ENCODE measurements at regions not wholly inside any gene's neighbourhood (a gene's known extent, or its start where the extent isn't known, plus 50 kb on each side); places are given as distances from the start of the nearest gene placed in this dataset.

DNA sequence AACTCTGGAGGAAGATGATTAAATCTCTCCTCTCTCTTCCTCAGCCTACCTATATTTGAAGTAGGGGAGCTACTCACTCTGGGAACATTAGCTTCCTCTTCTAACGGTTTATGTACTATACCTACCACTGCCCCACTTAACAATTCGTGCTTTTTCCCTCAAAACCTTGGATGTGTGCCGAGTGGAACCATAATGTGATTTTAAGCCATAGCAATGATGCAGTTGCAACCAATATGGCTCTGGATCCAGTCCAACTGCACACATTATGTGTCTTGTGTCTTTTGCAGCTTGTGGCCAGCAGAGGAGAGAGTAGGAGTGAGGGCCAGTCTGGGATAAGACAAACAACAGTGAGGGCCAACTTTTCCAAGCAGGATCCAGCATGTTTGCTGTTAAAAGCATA, 170.7 kb downstream of the GATA3 start:
- no peaks in the 10 kb centered on the region for H3K9me2 ChIP-seq (replicated peaks; ENCODE audit: insufficient read depth)
- DNase-seq (ENCODE audit: low spot score): no peak
- peaks cover 3% of the 10 kb centered on the region for H3K27me3 ChIP-seq
- TF ChIP-seq EZH2 (IDR thresholded peaks at IDR 0.05; ENCODE audit: borderline replicate concordance) (no peak), EZH2phosphoT487 (IDR thresholded peaks at IDR 0.05; ENCODE audit: low read depth, severe bottlenecking, unreplicated experiment) (no peak)
- TF ChIP-seq, protein P1, sequence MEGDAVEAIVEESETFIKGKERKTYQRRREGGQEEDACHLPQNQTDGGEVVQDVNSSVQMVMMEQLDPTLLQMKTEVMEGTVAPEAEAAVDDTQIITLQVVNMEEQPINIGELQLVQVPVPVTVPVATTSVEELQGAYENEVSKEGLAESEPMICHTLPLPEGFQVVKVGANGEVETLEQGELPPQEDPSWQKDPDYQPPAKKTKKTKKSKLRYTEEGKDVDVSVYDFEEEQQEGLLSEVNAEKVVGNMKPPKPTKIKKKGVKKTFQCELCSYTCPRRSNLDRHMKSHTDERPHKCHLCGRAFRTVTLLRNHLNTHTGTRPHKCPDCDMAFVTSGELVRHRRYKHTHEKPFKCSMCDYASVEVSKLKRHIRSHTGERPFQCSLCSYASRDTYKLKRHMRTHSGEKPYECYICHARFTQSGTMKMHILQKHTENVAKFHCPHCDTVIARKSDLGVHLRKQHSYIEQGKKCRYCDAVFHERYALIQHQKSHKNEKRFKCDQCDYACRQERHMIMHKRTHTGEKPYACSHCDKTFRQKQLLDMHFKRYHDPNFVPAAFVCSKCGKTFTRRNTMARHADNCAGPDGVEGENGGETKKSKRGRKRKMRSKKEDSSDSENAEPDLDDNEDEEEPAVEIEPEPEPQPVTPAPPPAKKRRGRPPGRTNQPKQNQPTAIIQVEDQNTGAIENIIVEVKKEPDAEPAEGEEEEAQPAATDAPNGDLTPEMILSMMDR (IDR thresholded peaks at IDR 0.05; ENCODE audit: poor library complexity): no peak
- H3K27ac ChIP-seq: no peak overlapping the region
- no peak overlapping the region for H2AFZ ChIP-seq
- no peaks in the 10 kb centered on the region for H3K4me1 ChIP-seq (ENCODE audit: insufficient read depth)
- no peaks in the 10 kb centered on the region for H3K9me3 ChIP-seq (ENCODE audit: low read depth)
- no peaks in the 10 kb centered on the region for H3K36me3 ChIP-seq (replicated peaks; ENCODE audit: insufficient read depth, low read depth)
- H3K79me2 ChIP-seq: no peaks in the 10 kb centered on the region
- 72% methylated on average over 3 of the region's 3 CpGs for WGBS (ENCODE audit: low lambda C conversion rate, missing lambda C conversion rate)
- H4K20me1 ChIP-seq (ENCODE audit: insufficient read depth, poor library complexity, severe bottlenecking): no peaks in the 10 kb centered on the region
- H3K4me3 ChIP-seq: no peak overlapping the region
- H3K4me2 ChIP-seq: no peak overlapping the region

- WGBS (ENCODE audit: low lambda C conversion rate, missing lambda C conversion rate): 96% methylated on average over 6 of the region's 6 CpGs
- Histone ChIP-seq H3K4me3 (no peak overlapping the region), H3K4me1 (ENCODE audit: insufficient read depth) (no peaks in the 10 kb centered on the region), H3K27ac (no peak overlapping the region), H3K36me3 (replicated peaks; ENCODE audit: insufficient read depth, low read depth) (no peaks in the 10 kb centered on the region), H3K4me2 (no peak overlapping the region), H3K27me3 (peaks cover 3% of the 10 kb centered on the region), H3K79me2 (no peaks in the 10 kb centered on the region), H2AFZ (no peak overlapping the region), H4K20me1 (ENCODE audit: insufficient read depth, poor library complexity, severe bottlenecking) (no peaks in the 10 kb centered on the region), H3K9me3 (ENCODE audit: low read depth) (no peaks in the 10 kb centered on the region), H3K9me2 (replicated peaks; ENCODE audit: insufficient read depth) (no peaks in the 10 kb centered on the region)
- DNase-seq (ENCODE audit: low spot score): no peak
- no peak for TF ChIP-seq EZH2phosphoT487 (IDR thresholded peaks at IDR 0.05; ENCODE audit: low read depth, severe bottlenecking, unreplicated experiment)
- no peak for TF ChIP-seq EZH2 (IDR thresholded peaks at IDR 0.05; ENCODE audit: borderline replicate concordance)
- TF ChIP-seq, protein P1 (IDR thresholded peaks at IDR 0.05; ENCODE audit: poor library complexity): no peak
These were observed 172.8 kb downstream of the GATA3 start for GRCh38 chr10:8227246-8227645.

GRCh38 chr10:8229153-8229552, 174.7 kb downstream of the GATA3 start:
- Histone ChIP-seq H3K27ac (no peak overlapping the region), H3K4me3 (no peak overlapping the region), H3K36me3 (replicated peaks; ENCODE audit: insufficient read depth, low read depth) (no peaks in the 10 kb centered on the region), H3K79me2 (no peaks in the 10 kb centered on the region), H4K20me1 (ENCODE audit: insufficient read depth, poor library complexity, severe bottlenecking) (no peaks in the 10 kb centered on the region), H2AFZ (no peak overlapping the region), H3K9me3 (ENCODE audit: low read depth) (no peaks in the 10 kb centered on the region), H3K4me1 (ENCODE audit: insufficient read depth) (no peaks in the 10 kb centered on the region), H3K4me2 (no peak overlapping the region), H3K9me2 (replicated peaks; ENCODE audit: insufficient read depth) (no peaks in the 10 kb centered on the region), H3K27me3 (peaks cover 3% of the 10 kb centered on the region)
- WGBS (ENCODE audit: low lambda C conversion rate, missing lambda C conversion rate): 65% methylated on average over 3 of the region's 3 CpGs
- DNase-seq (ENCODE audit: low spot score): no peak
- TF ChIP-seq, protein P1 (IDR thresholded peaks at IDR 0.05; ENCODE audit: poor library complexity): no peak
- TF ChIP-seq EZH2 (IDR thresholded peaks at IDR 0.05; ENCODE audit: borderline replicate concordance): no peak
- TF ChIP-seq EZH2phosphoT487 (IDR thresholded peaks at IDR 0.05; ENCODE audit: low read depth, severe bottlenecking, unreplicated experiment): no peak

GRCh38 chr10:8230902-8231301, 176.4 kb downstream of the GATA3 start:
- Histone ChIP-seq H3K27ac (no peak overlapping the region), H3K9me3 (ENCODE audit: low read depth) (no peaks in the 10 kb centered on the region), H3K4me2 (no peak overlapping the region), H3K4me3 (no peak overlapping the region), H4K20me1 (ENCODE audit: insufficient read depth, poor library complexity, severe bottlenecking) (no peaks in the 10 kb centered on the region), H3K27me3 (peaks cover 3% of the 10 kb centered on the region), H3K4me1 (ENCODE audit: insufficient read depth) (no peaks in the 10 kb centered on the region), H2AFZ (no peak overlapping the region), H3K36me3 (replicated peaks; ENCODE audit: insufficient read depth, low read depth) (no peaks in the 10 kb centered on the region), H3K79me2 (no peaks in the 10 kb centered on the region), H3K9me2 (replicated peaks; ENCODE audit: insufficient read depth) (no peaks in the 10 kb centered on the region)
- TF ChIP-seq EZH2phosphoT487 (IDR thresholded peaks at IDR 0.05; ENCODE audit: low read depth, severe bottlenecking, unreplicated experiment): no peak
- TF ChIP-seq, protein P1 (IDR thresholded peaks at IDR 0.05; ENCODE audit: poor library complexity): no peak
- no peak for TF ChIP-seq EZH2 (IDR thresholded peaks at IDR 0.05; ENCODE audit: borderline replicate concordance)
- WGBS (ENCODE audit: low lambda C conversion rate, missing lambda C conversion rate): 100% methylated on average over 1 of the region's 1 CpG
- DNase-seq (ENCODE audit: low spot score): no peak
